OCI-LY7 (cell line): ENCODE measurements at regions not wholly inside any gene's neighbourhood (a gene's known extent, or its start where the extent isn't known, plus 50 kb on each side); places are given as distances from the start of the nearest gene placed in this dataset.

Source experiments
- BruUV-seq: library from RNA; stranded (reverse); fragments of 400-500 nt; replicated peaks from 2 replicates; lab custom pipeline; 2021; lab: Mats Ljungman, UMichigan
- CTCF ChIA-PET: fragments of 300-600 bp; sonication (Branson Sonifier 250); formaldehyde crosslinking; loops from one replicate; lab custom pipeline; 2022; ENCODE audit warnings: antibody characterized with exemption; ENCODE audit not compliant: unreplicated experiment; lab: Charles Lee
- POLR2A ChIA-PET: fragments of 300-600 bp; sonication (Branson Sonifier 250); formaldehyde crosslinking; loops from one replicate; lab custom pipeline; 2022; ENCODE audit warnings: antibody characterized with exemption; lab: Charles Lee
- DNase-seq: peaks from one replicate; pipeline ENCODE4 v3.0.0-alpha.2; 2015; ENCODE audit warnings: low spot score
- H2AFZ ChIP-seq: fragments of 200-600 bp; sonication (generic), shearing (Covaris generic); 2 replicates; pipeline ENCODE4 v1.6.1; 2014; ENCODE audit warnings: mild to moderate bottlenecking, antibody characterized with exemption, low read length, moderate library complexity
- H3K27ac ChIP-seq: fragments of 200-600 bp; sonication (generic); 2 replicates; pipeline ENCODE4 v1.5.1; 2014; ENCODE audit warnings: mixed run types, low read depth, mild to moderate bottlenecking, moderate library complexity, low read length, inconsistent platforms; ENCODE audit not compliant: poor library complexity, severe bottlenecking
- H3K36me3 ChIP-seq: fragments of 200-600 bp; sonication (generic); 2 replicates; pipeline ENCODE4 v1.6.1; 2014; ENCODE audit warnings: mild to moderate bottlenecking, antibody characterized with exemption, low read length, moderate library complexity, mixed read lengths; ENCODE audit not compliant: insufficient read depth
- H3K4me1 ChIP-seq: fragments of 200-600 bp; sonication (generic); 2 replicates; pipeline ENCODE4 v1.5.1; 2014; ENCODE audit warnings: mild to moderate bottlenecking, low read length; ENCODE audit not compliant: insufficient read depth, poor library complexity, severe bottlenecking
- H3K4me2 ChIP-seq: fragments of 200-600 bp; sonication (generic); 2 replicates; pipeline ENCODE4 v1.6.1; 2014; ENCODE audit warnings: mild to moderate bottlenecking, low read length
- H3K4me3 ChIP-seq: fragments of 200-600 bp; sonication (generic); 2 replicates; pipeline ENCODE4 v1.5.1; 2014; ENCODE audit warnings: mild to moderate bottlenecking, low read depth, low read length; ENCODE audit not compliant: poor library complexity, severe bottlenecking
- H3K79me2 ChIP-seq: fragments of 200-600 bp; sonication (generic); 2 replicates; pipeline ENCODE4 v1.6.1; 2016; ENCODE audit warnings: low read depth, mild to moderate bottlenecking, low read length, moderate library complexity, mixed read lengths; ENCODE audit not compliant: insufficient read depth
- H3K9me2 ChIP-seq: fragments of 200-600 bp; sonication (generic); 2 replicates; pipeline ENCODE4 v1.6.1; 2016; ENCODE audit warnings: mild to moderate bottlenecking, low read length, mixed read lengths; ENCODE audit not compliant: insufficient read depth
- H3K9me3 ChIP-seq: fragments of 200-600 bp; sonication (generic); 2 replicates; pipeline ENCODE4 v1.6.1; 2014; ENCODE audit warnings: mild to moderate bottlenecking, mixed run types, low read length, mixed read lengths
- H4K20me1 ChIP-seq: fragments of 200-600 bp; sonication (generic); 2 replicates; pipeline ENCODE4 v1.6.1; 2014; ENCODE audit warnings: mild to moderate bottlenecking, antibody characterized with exemption, low read length, moderate library complexity, mixed read lengths; ENCODE audit not compliant: insufficient read depth
- EZH2phosphoT487 ChIP-seq: fragments of 200-600 bp; sonication (generic); IDR thresholded peaks from 2 replicates; pipeline ENCODE4 v1.6.1; 2018; ENCODE audit warnings: low read depth, borderline replicate concordance, mild to moderate bottlenecking, mixed run types, antibody characterized with exemption, low read length, moderate library complexity, mixed read lengths
- intact Hi-C: fragments of 100-400 bp; cut with micrococcal nuclease; formaldehyde crosslinking; loops from one replicate; pipeline ENCODE4 v1.10.0; 2022; ENCODE audit not compliant: unreplicated experiment
- TF ChIP-seq, protein P1 (sequence below): fragments of 200-600 bp; sonication (generic); conservative IDR thresholded peaks from 2 replicates; pipeline ENCODE4 v1.5.1; 2014; ENCODE audit warnings: mild to moderate bottlenecking, antibody characterized with exemption, low read length, moderate library complexity, mixed read lengths

DNA sequence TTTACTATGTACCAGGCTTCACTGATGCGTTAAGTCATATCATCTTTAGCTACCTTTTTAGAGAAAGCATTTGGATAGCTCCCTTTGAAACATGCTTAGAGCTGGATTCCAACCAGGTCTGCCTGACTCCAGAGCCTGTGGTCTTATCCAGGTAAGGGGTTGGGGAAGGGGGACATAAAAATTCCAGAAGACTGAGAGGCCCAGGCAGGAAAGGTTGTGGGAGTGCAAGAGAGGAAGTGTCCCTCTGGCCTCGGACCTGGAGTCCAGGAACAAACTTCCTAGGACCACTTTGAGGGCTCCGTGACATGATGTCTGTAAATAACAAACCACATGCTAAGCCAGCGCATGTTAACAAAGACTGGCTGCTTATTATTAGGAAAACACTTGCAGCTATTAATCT, 163.0 kb upstream of the KCNG1 start:
- CTCF ChIA-PET, result no interaction called here
- H3K4me3 ChIP-seq, result no peak overlapping the region

GRCh38 chr20:51185277-51185676, 162.4 kb upstream of the KCNG1 start:
- Histone ChIP-seq H3K4me2 (no peak overlapping the region), H3K79me2 (no peaks in the 10 kb centered on the region), H3K36me3 (no peaks in the 10 kb centered on the region), H3K27ac (no peak overlapping the region), H3K9me3 (no peaks in the 10 kb centered on the region), H2AFZ (no peak overlapping the region), H3K4me3 (no peak overlapping the region), H3K4me1 (no peaks in the 10 kb centered on the region), H3K9me2 (no peaks in the 10 kb centered on the region), H4K20me1 (no peaks in the 10 kb centered on the region)
- DNase-seq, result no peak
- no TSS peak for BruUV-seq
- TF ChIP-seq, protein P1, sequence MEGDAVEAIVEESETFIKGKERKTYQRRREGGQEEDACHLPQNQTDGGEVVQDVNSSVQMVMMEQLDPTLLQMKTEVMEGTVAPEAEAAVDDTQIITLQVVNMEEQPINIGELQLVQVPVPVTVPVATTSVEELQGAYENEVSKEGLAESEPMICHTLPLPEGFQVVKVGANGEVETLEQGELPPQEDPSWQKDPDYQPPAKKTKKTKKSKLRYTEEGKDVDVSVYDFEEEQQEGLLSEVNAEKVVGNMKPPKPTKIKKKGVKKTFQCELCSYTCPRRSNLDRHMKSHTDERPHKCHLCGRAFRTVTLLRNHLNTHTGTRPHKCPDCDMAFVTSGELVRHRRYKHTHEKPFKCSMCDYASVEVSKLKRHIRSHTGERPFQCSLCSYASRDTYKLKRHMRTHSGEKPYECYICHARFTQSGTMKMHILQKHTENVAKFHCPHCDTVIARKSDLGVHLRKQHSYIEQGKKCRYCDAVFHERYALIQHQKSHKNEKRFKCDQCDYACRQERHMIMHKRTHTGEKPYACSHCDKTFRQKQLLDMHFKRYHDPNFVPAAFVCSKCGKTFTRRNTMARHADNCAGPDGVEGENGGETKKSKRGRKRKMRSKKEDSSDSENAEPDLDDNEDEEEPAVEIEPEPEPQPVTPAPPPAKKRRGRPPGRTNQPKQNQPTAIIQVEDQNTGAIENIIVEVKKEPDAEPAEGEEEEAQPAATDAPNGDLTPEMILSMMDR, result no peak
- TF ChIP-seq EZH2phosphoT487, result no peak
- ChIA-PET CTCF (no interaction called here), POLR2A (no interaction called here)
- intact Hi-C loops, result no loop called here

More for the DNA sequence above, 163.0 kb upstream of the KCNG1 start:
- POLR2A ChIA-PET, result interaction anchor here (0.6 to 1.3 kb wide), 2 partner anchors 20 to 118 kb away, joined by 3 read pairs; no protein-coding TSS in a partner anchor
- Histone ChIP-seq H3K9me2 (no peaks in the 10 kb centered on the region), H3K79me2 (no peaks in the 10 kb centered on the region), H3K4me1 (no peaks in the 10 kb centered on the region), H3K4me2 (no peak overlapping the region), H3K9me3 (no peaks in the 10 kb centered on the region), H2AFZ (no peak overlapping the region), H3K27ac (no peak overlapping the region), H4K20me1 (no peaks in the 10 kb centered on the region), H3K36me3 (no peaks in the 10 kb centered on the region)
- intact Hi-C loops, result no loop called here
- BruUV-seq, result no TSS peak
- no peak for DNase-seq
- TF ChIP-seq, protein P1, result no peak
- no peak for TF ChIP-seq EZH2phosphoT487

- no peak overlapping the region for H3K4me2 ChIP-seq
- POLR2A ChIA-PET, result no interaction called here
- no peaks in the 10 kb centered on the region for H3K9me3 ChIP-seq
- no peak for DNase-seq
- H4K20me1 ChIP-seq, result no peaks in the 10 kb centered on the region
- H3K9me2 ChIP-seq, result no peaks in the 10 kb centered on the region
- H3K4me3 ChIP-seq, result no peak overlapping the region
- no TSS peak for BruUV-seq
- TF ChIP-seq, protein P1, result no peak
- TF ChIP-seq EZH2phosphoT487, result no peak
- CTCF ChIA-PET, result no interaction called here
- H3K27ac ChIP-seq, result no peak overlapping the region
- no peaks in the 10 kb centered on the region for H3K36me3 ChIP-seq
- no peak overlapping the region for H2AFZ ChIP-seq
- no peaks in the 10 kb centered on the region for H3K79me2 ChIP-seq
- H3K4me1 ChIP-seq, result no peaks in the 10 kb centered on the region
- intact Hi-C loops, result no loop called here
Observed at GRCh38 chr20:51184289-51184688, 161.4 kb upstream of the KCNG1 start.
